Ovary (tissue), 7 donors: ENCODE measurements at regions not wholly inside any gene's neighbourhood (a gene's known extent, or its start where the extent isn't known, plus 50 kb on each side); places are given as distances from the start of the nearest gene placed in this dataset.

Source experiments
- DNase-seq, 5 donors: peaks; one replicate each; pipeline ENCODE4 v3.0.0-alpha.2; 2019 to 2020
- H3K27ac ChIP-seq, 2 donors: fragments of 200-600 bp; one replicate each; pipeline versions ENCODE4 v1.5.1 to v1.8.0; 2019 to 2022
- H3K27me3 ChIP-seq: fragments of 200-600 bp; one replicate; pipeline ENCODE4 v1.8.0; 2022
- H3K36me3 ChIP-seq: fragments of 200-600 bp; sonication (generic); one replicate; pipeline ENCODE4 v1.5.1; 2019
- H3K4me1 ChIP-seq: one replicate; pipeline ENCODE4 v1.8.1; 2013; ENCODE audit warnings: mild to moderate bottlenecking, moderate library complexity; ENCODE audit not compliant: insufficient read depth
- H3K4me3 ChIP-seq: fragments of 200-600 bp; sonication (generic); one replicate; pipeline ENCODE4 v1.5.1; 2017
- H3K9me3 ChIP-seq, 2 donors: fragments of 200-600 bp in 1 of 2; sonication (generic) in 1 of 2; one replicate each; pipeline versions ENCODE4 v1.5.1 to v1.8.1; 2013 to 2019; ENCODE audit warnings: mild to moderate bottlenecking in 1 of 2, moderate library complexity in 1 of 2
- CTCF ChIP-seq, 3 donors: fragments of 450-650 bp in 2 of 3; fragments of 200-600 bp in 1 of 3; IDR thresholded peaks; one replicate each; pipeline versions ENCODE4 v1.5.1 to v1.8.0; 2016 to 2022; ENCODE audit warnings: antibody characterized with exemption in 3 of 3, mild to moderate bottlenecking in 1 of 3
- EP300 ChIP-seq: sonication (generic); formaldehyde crosslinking; IDR thresholded peaks from one replicate; pipeline ENCODE4 v1.6.1; 2017; ENCODE audit warnings: antibody characterized with exemption
- POLR2A ChIP-seq: fragments of 450-650 bp; IDR thresholded peaks from one replicate; pipeline ENCODE4 v1.6.1; 2017; ENCODE audit warnings: antibody characterized with exemption, mild to moderate bottlenecking, moderate library complexity
- WGBS, 3 donors: extraction: QIAGEN DNeasy Blood & Tissue Kit in 1 of 3; methylation state at CpG; one replicate each; pipeline versions ENCODE4 v1.1.5 to v1.1.7; 2013 to 2017; 5-methylcytosine and 5-hydroxymethylcytosine counted together
- intact Hi-C, 4 donors: fragments of 100-400 bp; cut with DNase I; formaldehyde crosslinking; loops; one replicate each; pipeline versions ENCODE4 v1.11.0 to v1.15.1; 2022 to 2023
- donor health status: DM: no; HTN: no; CAD: no; lungs with moderate emphysema.
- donor health status: DM: no; HTN: no; CAD: no.
- donor health status: Bipolar disorder and iron deficiency.
- donor health status: DM: no; HTN: no; CAD: no.
- donor health status: DM: yes; HTN: yes; CAD: no.

GRCh38 chr18:63065172-63065571 lies 254.4 kb downstream of the BCL2 start:
- H3K27ac ChIP-seq, result no peak overlapping the region
- H3K9me3 ChIP-seq, result no peaks in the 10 kb centered on the region
- DNase-seq, result no peak
- H3K27me3 ChIP-seq, result no peaks in the 10 kb centered on the region
- no peaks in the 10 kb centered on the region for H3K36me3 ChIP-seq
- intact Hi-C loops, result no loop called here
- H3K4me3 ChIP-seq, result no peak overlapping the region
- TF ChIP-seq POLR2A, result no peak
- TF ChIP-seq CTCF (IDR thresholded peaks at IDR 0.05), result no peak
- TF ChIP-seq EP300, result no peak
- WGBS, 3 donors, result 89 to 92% (median 89%) methylated on average over 10 of the region's 10 CpGs
- H3K4me1 ChIP-seq, result peaks cover 4% of the 10 kb centered on the region

GRCh38 chr18:63063171-63063570 lies 256.4 kb downstream of the BCL2 start:
- intact Hi-C loops, result no loop called here
- no peaks in the 10 kb centered on the region for H3K36me3 ChIP-seq
- H3K4me1 ChIP-seq, result peaks cover 4% of the 10 kb centered on the region
- H3K27ac ChIP-seq, result no peak overlapping the region
- TF ChIP-seq EP300 (no peak), CTCF (IDR thresholded peaks at IDR 0.05) (no peak), POLR2A (no peak)
- H3K27me3 ChIP-seq, result no peaks in the 10 kb centered on the region
- no peak for DNase-seq
- no peak overlapping the region for H3K4me3 ChIP-seq
- H3K9me3 ChIP-seq, result no peaks in the 10 kb centered on the region
- WGBS, 3 donors, result 44 to 60% (median 54%) methylated on average over 10 of the region's 10 CpGs

- no peak overlapping the region for H3K4me3 ChIP-seq
- WGBS, 3 donors, result 82 to 88% (median 88%) methylated on average over 4 of the region's 4 CpGs
- TF ChIP-seq EP300, result no peak
- TF ChIP-seq POLR2A, result no peak
- TF ChIP-seq CTCF (IDR thresholded peaks at IDR 0.05), result no peak
- no peaks in the 10 kb centered on the region for H3K9me3 ChIP-seq
- peaks cover 4% of the 10 kb centered on the region for H3K4me1 ChIP-seq
- no peaks in the 10 kb centered on the region for H3K27me3 ChIP-seq
- no peak overlapping the region for H3K27ac ChIP-seq
- DNase-seq, result no peak
- intact Hi-C loops, result no loop called here
- H3K36me3 ChIP-seq, result no peaks in the 10 kb centered on the region
Observed at GRCh38 chr18:63062246-63062645, 257.3 kb downstream of the BCL2 start.

GRCh38 chr18:63061303-63061702 lies 258.3 kb downstream of the BCL2 start:
- H3K9me3 ChIP-seq, result no peaks in the 10 kb centered on the region
- H3K4me3 ChIP-seq, result no peak overlapping the region
- no peak for DNase-seq
- TF ChIP-seq EP300 (no peak), POLR2A (no peak), CTCF (IDR thresholded peaks at IDR 0.05) (no peak)
- WGBS, 3 donors, result 73 to 80% (median 73%) methylated on average over 6 of the region's 6 CpGs
- no peak overlapping the region for H3K27ac ChIP-seq
- peaks cover 2% of the 10 kb centered on the region for H3K4me1 ChIP-seq
- intact Hi-C loops, result no loop called here
- no peaks in the 10 kb centered on the region for H3K36me3 ChIP-seq
- H3K27me3 ChIP-seq, result no peaks in the 10 kb centered on the region

- H3K9me3 ChIP-seq, result no peaks in the 10 kb centered on the region
- no peak overlapping the region for H3K4me3 ChIP-seq
- no peak overlapping the region for H3K27ac ChIP-seq
- no peaks in the 10 kb centered on the region for H3K36me3 ChIP-seq
- no peaks in the 10 kb centered on the region for H3K27me3 ChIP-seq
- intact Hi-C loops, result no loop called here
- WGBS, 3 donors, result 23 to 41% (median 28%) methylated on average over 4 of the region's 4 CpGs
- TF ChIP-seq EP300 (no peak), POLR2A (no peak), CTCF (IDR thresholded peaks at IDR 0.05) (no peak)
- DNase-seq, result no peak
- H3K4me1 ChIP-seq, result peaks cover 2% of the 10 kb centered on the region
Observed at GRCh38 chr18:63058521-63058920, 261.0 kb downstream of the BCL2 start.
